ENCODE measurements at regions not wholly inside any gene's neighbourhood (a gene's known extent, or its start where the extent isn't known, plus 50 kb on each side); places are given as distances from the start of the nearest gene placed in this dataset.

DNA sequence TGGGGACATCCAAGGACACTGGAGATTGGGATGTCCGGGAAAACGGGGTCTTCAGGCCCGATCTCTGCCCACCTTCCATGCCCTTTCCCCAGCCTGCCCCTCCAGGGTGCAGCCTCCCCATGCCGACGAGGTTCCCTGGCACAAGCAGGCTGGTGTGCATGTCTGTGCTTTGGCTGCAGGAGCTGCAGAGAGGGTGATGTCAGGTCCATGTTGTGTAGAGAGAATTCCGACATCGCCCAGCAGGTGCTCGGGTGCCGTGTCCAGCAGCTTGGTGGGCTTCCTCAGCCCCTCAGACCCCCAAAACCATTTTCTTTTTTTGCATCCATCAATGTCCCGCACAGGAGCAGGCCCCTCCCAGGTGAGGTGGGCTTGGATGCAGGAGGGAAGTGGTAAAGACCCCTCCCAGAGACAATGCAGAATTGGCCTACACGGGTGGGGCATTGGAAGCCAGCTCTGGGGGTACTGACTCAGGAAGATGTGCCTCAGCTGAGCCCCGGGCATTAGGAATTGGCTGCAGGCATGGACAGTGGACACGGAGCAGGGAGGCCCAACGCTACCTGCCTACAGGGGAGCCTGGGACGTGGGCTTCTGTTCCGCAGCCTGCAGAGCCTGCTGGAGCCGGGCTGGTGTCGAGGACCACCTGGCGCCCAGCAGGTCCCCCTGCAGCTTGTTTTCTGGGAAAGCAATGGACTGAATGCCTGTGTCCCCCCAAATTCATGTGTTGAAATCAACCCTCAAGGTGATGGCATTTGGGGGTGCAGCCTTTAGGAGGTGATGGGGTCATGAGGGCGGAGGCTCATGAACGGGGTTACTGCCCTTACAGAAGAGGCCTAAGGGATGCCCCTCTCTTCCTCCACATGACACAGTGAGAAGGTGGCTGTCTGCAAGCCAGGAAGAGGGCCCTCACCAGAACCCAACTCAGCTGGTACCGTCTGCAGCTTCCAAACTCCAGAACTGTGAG, 97.5 kb downstream of the METRNL start:
- TF ChIP-seq, protein P1, sequence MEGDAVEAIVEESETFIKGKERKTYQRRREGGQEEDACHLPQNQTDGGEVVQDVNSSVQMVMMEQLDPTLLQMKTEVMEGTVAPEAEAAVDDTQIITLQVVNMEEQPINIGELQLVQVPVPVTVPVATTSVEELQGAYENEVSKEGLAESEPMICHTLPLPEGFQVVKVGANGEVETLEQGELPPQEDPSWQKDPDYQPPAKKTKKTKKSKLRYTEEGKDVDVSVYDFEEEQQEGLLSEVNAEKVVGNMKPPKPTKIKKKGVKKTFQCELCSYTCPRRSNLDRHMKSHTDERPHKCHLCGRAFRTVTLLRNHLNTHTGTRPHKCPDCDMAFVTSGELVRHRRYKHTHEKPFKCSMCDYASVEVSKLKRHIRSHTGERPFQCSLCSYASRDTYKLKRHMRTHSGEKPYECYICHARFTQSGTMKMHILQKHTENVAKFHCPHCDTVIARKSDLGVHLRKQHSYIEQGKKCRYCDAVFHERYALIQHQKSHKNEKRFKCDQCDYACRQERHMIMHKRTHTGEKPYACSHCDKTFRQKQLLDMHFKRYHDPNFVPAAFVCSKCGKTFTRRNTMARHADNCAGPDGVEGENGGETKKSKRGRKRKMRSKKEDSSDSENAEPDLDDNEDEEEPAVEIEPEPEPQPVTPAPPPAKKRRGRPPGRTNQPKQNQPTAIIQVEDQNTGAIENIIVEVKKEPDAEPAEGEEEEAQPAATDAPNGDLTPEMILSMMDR (IDR thresholded peaks at IDR 0.05) = no peak
- no peak for TF ChIP-seq POLR2A (IDR thresholded peaks at IDR 0.05)
- no peak for TF ChIP-seq POLR2AphosphoS5 (IDR thresholded peaks at IDR 0.05; ENCODE audit: insufficient read depth in 1 of 2, low read depth in 1 of 2)
- no peaks in the 10 kb centered on the region for H3K9me3 ChIP-seq
- no peaks in the 10 kb centered on the region for H3K27me3 ChIP-seq
- H3K4me3 ChIP-seq = no peak overlapping the region
- no peak overlapping the region for H3K27ac ChIP-seq
- H3K4me1 ChIP-seq = peaks cover 22% of the 10 kb centered on the region
- H3K36me3 ChIP-seq = no peaks in the 10 kb centered on the region
- intact Hi-C loops (cut with DNase I) = no loop called here
- peak in 1 of 2 donors; percentile 81 for DNase-seq (ENCODE audit: extremely low spot score in 2 of 2)

DNA sequence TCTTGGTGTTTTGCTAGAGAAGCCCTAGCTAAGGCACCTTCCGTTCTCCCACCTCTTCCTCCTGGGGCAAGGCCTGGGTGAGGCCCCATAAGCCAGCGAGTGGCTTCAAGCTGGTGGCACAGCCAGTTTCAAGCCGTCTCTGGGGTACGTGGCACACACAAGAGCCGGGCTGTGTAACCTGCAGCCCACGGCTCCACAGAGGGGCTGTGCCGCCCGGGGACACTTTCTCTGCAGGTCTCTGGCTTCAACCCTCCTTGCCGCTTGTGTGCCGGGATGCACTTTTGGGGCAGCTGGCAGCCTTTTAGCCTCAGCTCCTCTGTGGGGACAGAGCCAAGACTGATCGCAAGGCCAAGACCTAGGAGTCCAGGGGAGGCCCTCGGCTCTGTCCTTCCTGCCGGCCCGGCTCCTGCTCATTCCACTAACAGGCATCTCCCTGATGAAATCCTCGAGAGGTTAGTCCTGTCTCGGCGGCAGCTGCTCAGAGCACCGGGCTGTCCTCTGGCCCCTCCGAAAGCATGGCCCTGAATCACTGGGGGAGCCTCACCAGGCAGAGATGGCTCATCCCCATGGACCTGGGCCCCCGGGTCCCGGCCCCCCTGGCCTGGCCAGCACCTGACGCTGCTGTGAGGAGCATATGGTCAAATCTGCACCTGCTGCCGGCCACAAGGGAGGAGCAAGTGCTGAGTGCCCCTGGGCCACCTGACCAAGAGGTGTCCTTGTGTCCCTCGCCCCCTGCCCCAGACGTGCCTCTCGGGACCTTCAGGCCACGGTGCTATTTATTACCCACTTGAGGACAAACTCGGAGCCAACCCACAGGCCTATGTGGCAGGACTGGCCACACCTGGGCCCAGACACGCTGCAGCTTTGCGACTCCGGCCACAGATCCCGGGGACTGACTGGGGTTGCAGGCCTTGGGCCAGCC, 98.5 kb downstream of the METRNL start:
- DNase-seq (ENCODE audit: extremely low spot score in 2 of 2) = peak in 1 of 2 donors; percentile 89
- no peak overlapping the region for H3K27ac ChIP-seq
- H3K36me3 ChIP-seq = no peaks in the 10 kb centered on the region
- intact Hi-C loops (cut with DNase I) = no loop called here
- no peaks in the 10 kb centered on the region for H3K9me3 ChIP-seq
- TF ChIP-seq, protein P1 (IDR thresholded peaks at IDR 0.05) = no peak
- no peak for TF ChIP-seq POLR2A (IDR thresholded peaks at IDR 0.05)
- no peak for TF ChIP-seq POLR2AphosphoS5 (IDR thresholded peaks at IDR 0.05; ENCODE audit: insufficient read depth in 1 of 2, low read depth in 1 of 2)
- H3K27me3 ChIP-seq = no peaks in the 10 kb centered on the region
- no peak overlapping the region for H3K4me3 ChIP-seq
- peaks cover 31% of the 10 kb centered on the region for H3K4me1 ChIP-seq

DNA sequence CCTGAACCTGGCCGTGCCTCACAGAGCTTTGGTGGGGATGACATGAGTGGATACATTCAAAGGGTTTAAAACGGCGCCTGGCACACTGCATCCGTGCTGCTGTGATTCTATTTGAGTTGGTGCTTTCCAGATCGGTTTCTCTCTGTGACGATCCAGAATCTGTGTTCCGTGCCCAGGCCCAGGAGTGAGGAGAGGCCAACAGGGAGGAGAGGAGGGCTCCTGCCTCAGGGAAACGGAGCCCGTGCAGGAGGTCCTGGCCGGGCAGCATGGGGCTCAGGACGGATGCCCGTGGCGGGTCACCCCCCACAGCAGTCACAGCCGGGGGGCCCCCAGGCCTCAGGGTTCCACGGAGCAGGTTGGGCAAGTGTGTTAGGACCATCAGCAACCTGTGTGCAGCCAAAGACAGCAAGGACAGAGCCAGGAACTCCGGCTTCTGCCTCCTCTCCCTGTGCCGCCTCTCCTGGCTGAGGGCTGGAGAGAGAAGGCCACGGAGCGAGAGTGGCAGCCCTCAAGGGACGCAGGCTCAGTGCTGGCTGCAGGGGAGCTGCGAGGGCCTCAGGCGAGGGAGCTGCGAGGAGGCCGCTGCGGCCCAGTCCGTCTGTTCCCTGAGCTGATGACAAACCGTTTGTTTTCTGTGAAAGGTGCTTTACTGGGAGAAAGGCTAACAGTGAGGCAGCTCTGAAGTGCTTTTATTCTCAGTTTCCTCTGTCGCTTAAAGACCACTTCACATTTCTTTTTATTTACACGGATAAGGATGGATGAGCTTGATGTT, 99.3 kb downstream of the METRNL start:
- no peak for TF ChIP-seq POLR2A (IDR thresholded peaks at IDR 0.05)
- H3K9me3 ChIP-seq = no peaks in the 10 kb centered on the region
- H3K27me3 ChIP-seq = no peaks in the 10 kb centered on the region
- H3K4me1 ChIP-seq = peaks cover 39% of the 10 kb centered on the region
- intact Hi-C loops (cut with DNase I) = no loop called here
- peak in 1 of 2 donors; percentile 89 for DNase-seq (ENCODE audit: extremely low spot score in 2 of 2)
- H3K4me3 ChIP-seq = no peak overlapping the region
- H3K36me3 ChIP-seq = no peaks in the 10 kb centered on the region
- H3K27ac ChIP-seq = no peak overlapping the region

DNA sequence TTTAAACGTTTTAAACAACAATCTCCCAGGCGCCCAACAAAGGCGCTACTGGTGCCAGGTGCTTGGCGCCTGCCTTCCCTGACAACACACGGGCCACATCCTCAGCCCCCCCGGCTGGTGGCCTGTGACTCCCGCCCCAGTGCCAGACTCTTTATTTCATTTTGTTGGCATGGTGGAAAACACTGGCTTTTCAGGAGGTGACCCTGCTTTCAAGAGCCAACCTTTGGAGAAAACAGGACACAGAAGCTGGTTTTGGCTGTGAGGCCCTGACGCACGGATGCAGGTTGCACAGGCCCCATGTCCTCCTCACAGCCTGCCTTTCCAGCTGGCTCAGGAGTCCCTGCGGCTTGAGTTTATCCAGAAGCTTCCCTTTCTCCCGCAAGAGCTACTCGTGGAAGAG, 100.0 kb downstream of the METRNL start:
- no peaks in the 10 kb centered on the region for H3K27me3 ChIP-seq
- H3K36me3 ChIP-seq = no peaks in the 10 kb centered on the region
- H3K4me1 ChIP-seq = peaks cover 34% of the 10 kb centered on the region
- no peak for DNase-seq (ENCODE audit: extremely low spot score in 2 of 2)
- peak; percentile 40 to 61 for TF ChIP-seq POLR2AphosphoS5 (IDR thresholded peaks at IDR 0.05; ENCODE audit: insufficient read depth in 1 of 2, low read depth in 1 of 2)
- TF ChIP-seq, protein P1 (IDR thresholded peaks at IDR 0.05) = no peak
- H3K4me3 ChIP-seq = no peak overlapping the region
- no peaks in the 10 kb centered on the region for H3K9me3 ChIP-seq
- intact Hi-C loops (cut with DNase I) = no loop called here
- H3K27ac ChIP-seq = no peak overlapping the region

DNA sequence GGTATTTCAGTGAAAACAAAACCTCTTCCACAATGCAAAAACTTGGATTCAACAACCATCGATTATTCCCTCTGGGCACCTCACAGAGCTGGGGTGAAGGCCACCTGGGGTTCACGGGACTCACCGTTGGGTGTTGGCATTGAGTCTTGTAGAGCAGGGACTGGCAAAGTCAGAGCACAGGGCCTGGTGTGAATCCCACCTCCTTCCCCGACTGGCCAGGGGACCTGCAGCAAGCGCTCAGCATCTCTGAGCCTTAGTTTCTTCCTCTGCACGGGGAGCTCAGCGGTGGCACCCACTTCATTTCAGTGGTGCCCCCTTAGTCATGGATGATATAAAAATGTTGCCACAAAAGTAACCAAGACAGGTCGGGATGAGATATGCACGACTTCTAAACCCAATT, 100.4 kb downstream of the METRNL start:
- TF ChIP-seq POLR2AphosphoS5 (IDR thresholded peaks at IDR 0.05; ENCODE audit: insufficient read depth in 1 of 2, low read depth in 1 of 2) (no peak), POLR2A (IDR thresholded peaks at IDR 0.05) (no peak)
- TF ChIP-seq, protein P1 (IDR thresholded peaks at IDR 0.05) = no peak
- peak in 1 of 2 donors; percentile 81 for DNase-seq (ENCODE audit: extremely low spot score in 2 of 2)
- H3K36me3 ChIP-seq = no peaks in the 10 kb centered on the region
- no peaks in the 10 kb centered on the region for H3K9me3 ChIP-seq
- H3K27ac ChIP-seq = no peak overlapping the region
- H3K4me1 ChIP-seq = peaks cover 30% of the 10 kb centered on the region
- no peaks in the 10 kb centered on the region for H3K27me3 ChIP-seq
- no peak overlapping the region for H3K4me3 ChIP-seq
- intact Hi-C loops (cut with DNase I) = no loop called here

Measured in vagina (tissue), 2 donors.